ENCODE measurements at regions not wholly inside any gene's neighbourhood (a gene's known extent, or its start where the extent isn't known, plus 50 kb on each side); places are given as distances from the start of the nearest gene placed in this dataset.
"Not testable (repeated sequence)": the region's sequence is repeated elsewhere in the genome, so short reads cannot be mapped to it uniquely, and the experiment has no call there.

GRCh38 chr11:96567667-96568066, 177.9 kb downstream of the JRKL start:
- H3K4me3 ChIP-seq (replicated peaks in 1 of 3) = no peak overlapping the region
- intact Hi-C loops (cut with DNase I) = no loop called here
- H3K4me1 ChIP-seq = no peaks in the 10 kb centered on the region
- DNase-seq = no peak
- H3K36me3 ChIP-seq = no peaks in the 10 kb centered on the region
- TF ChIP-seq POLR2A (IDR thresholded peaks at IDR 0.05) = no peak
- no peak for TF ChIP-seq CTCF (IDR thresholded peaks at IDR 0.05)
- 44 to 45% methylated on average over 3 of the region's 3 CpGs for WGBS, 2 donors
- no peaks in the 10 kb centered on the region for H3K9me3 ChIP-seq
- H3K27ac ChIP-seq = no peak overlapping the region
- no peaks in the 10 kb centered on the region for H3K27me3 ChIP-seq

- no peaks in the 10 kb centered on the region for H3K9me3 ChIP-seq
- no peak overlapping the region for H3K27ac ChIP-seq
- intact Hi-C loops (cut with DNase I) = no loop called here
- H3K4me1 ChIP-seq = no peaks in the 10 kb centered on the region
- DNase-seq = no peak
- 70 to 92% methylated on average over 2 of the region's 2 CpGs for WGBS, 2 donors
- no peaks in the 10 kb centered on the region for H3K36me3 ChIP-seq
- TF ChIP-seq POLR2A (IDR thresholded peaks at IDR 0.05) (no peak), CTCF (IDR thresholded peaks at IDR 0.05) (no peak)
- no peaks in the 10 kb centered on the region for H3K27me3 ChIP-seq
- no peak overlapping the region for H3K4me3 ChIP-seq (replicated peaks in 1 of 3)
Observed at GRCh38 chr11:96576383-96576782, 186.6 kb downstream of the JRKL start.

GRCh38 chr11:96578379-96578778, 188.6 kb downstream of the JRKL start:
- H3K27ac ChIP-seq = no peak overlapping the region
- intact Hi-C loops (cut with DNase I) = no loop called here
- no peak overlapping the region for H3K4me3 ChIP-seq (replicated peaks in 1 of 3)
- WGBS, 2 donors = 91 to 97% methylated on average over 1 of the region's 1 CpG
- H3K27me3 ChIP-seq = no peaks in the 10 kb centered on the region
- DNase-seq = no peak
- TF ChIP-seq CTCF (IDR thresholded peaks at IDR 0.05) (no peak), POLR2A (IDR thresholded peaks at IDR 0.05) (no peak)
- H3K36me3 ChIP-seq = no peaks in the 10 kb centered on the region
- H3K4me1 ChIP-seq = no peaks in the 10 kb centered on the region
- no peaks in the 10 kb centered on the region for H3K9me3 ChIP-seq

GRCh38 chr11:96579656-96580055, 189.8 kb downstream of the JRKL start:
- Histone ChIP-seq H3K4me1 (no peaks in the 10 kb centered on the region), H3K4me3 (replicated peaks in 1 of 3) (no peak overlapping the region), H3K27ac (no peak overlapping the region), H3K9me3 (no peaks in the 10 kb centered on the region), H3K36me3 (no peaks in the 10 kb centered on the region), H3K27me3 (no peaks in the 10 kb centered on the region)
- DNase-seq = no peak
- no peak for TF ChIP-seq CTCF (IDR thresholded peaks at IDR 0.05)
- no peak for TF ChIP-seq POLR2A (IDR thresholded peaks at IDR 0.05)
- intact Hi-C loops (cut with DNase I) = no loop called here

GRCh38 chr11:96580476-96581040, 190.7 kb downstream of the JRKL start:
- Histone ChIP-seq H3K27ac (no peak overlapping the region), H3K9me3 (no peaks in the 10 kb centered on the region), H3K27me3 (no peaks in the 10 kb centered on the region), H3K4me1 (no peaks in the 10 kb centered on the region), H3K36me3 (no peaks in the 10 kb centered on the region), H3K4me3 (replicated peaks in 1 of 3) (no peak overlapping the region)
- intact Hi-C loops (cut with DNase I) = no loop called here
- WGBS, 2 donors = 79% methylated on average over 5 of the region's 5 CpGs
- TF ChIP-seq CTCF (IDR thresholded peaks at IDR 0.05) = no peak
- no peak for TF ChIP-seq POLR2A (IDR thresholded peaks at IDR 0.05)
- no peak for DNase-seq

- DNase-seq; H3K4me1 ChIP-seq; H3K27me3 ChIP-seq; intact Hi-C loops (cut with DNase I); H3K27ac ChIP-seq; H3K9me3 ChIP-seq; H3K36me3 ChIP-seq; H3K4me3 ChIP-seq (replicated peaks in 1 of 3): not testable (repeated sequence)
- 30 to 36% methylated on average over 2 of the region's 2 CpGs for WGBS, 2 donors
Observed at GRCh38 chr11:96585944-96586880, 196.4 kb downstream of the JRKL start.

- DNase-seq; H3K9me3 ChIP-seq; H3K4me1 ChIP-seq; H3K27me3 ChIP-seq; H3K4me3 ChIP-seq (replicated peaks in 1 of 3); H3K27ac ChIP-seq; intact Hi-C loops (cut with DNase I); H3K36me3 ChIP-seq: not testable (repeated sequence)
- WGBS, 2 donors = 81 to 92% methylated on average over 4 of the region's 4 CpGs
Observed at GRCh38 chr11:96588793-96589192, 199.0 kb downstream of the JRKL start.
